H1 (cell line): ENCODE measurements at regions not wholly inside any gene's neighbourhood (a gene's known extent, or its start where the extent isn't known, plus 50 kb on each side); places are given as distances from the start of the nearest gene placed in this dataset.

ENCODE experiments used
- HDAC2 ChIP-seq, 2 experiments: fragments of 300-600 bp in 1 of 2; sonication (generic) in 1 of 2; IDR thresholded peaks; 2 replicates each; pipeline ENCODE4 v1.6.1; 2011 to 2012; ENCODE audit warnings: low read depth in 2 of 2, low read length in 2 of 2, mild to moderate bottlenecking in 2 of 2, moderate library complexity in 2 of 2, borderline replicate concordance in 1 of 2, inconsistent platforms in 1 of 2
- SP4 ChIP-seq: IDR thresholded peaks from 2 replicates; pipeline ENCODE4 v1.6.1; 2012; ENCODE audit warnings: low read length, inconsistent platforms
- TF ChIP-seq, protein P1 (sequence below), 3 experiments: IDR thresholded peaks; 1 replicate in 2 of 3; 2 replicates in 1 of 3; pipeline versions ENCODE4 v1.5.1 to v1.6.1; 2011; ENCODE audit warnings: low read length in 3 of 3, mild to moderate bottlenecking in 3 of 3, inconsistent platforms in 2 of 3, low read depth in 1 of 3, moderate library complexity in 1 of 3; ENCODE audit not compliant: insufficient read depth in 1 of 3; ENCODE audit errors: control extremely low read depth in 1 of 3

DNA sequence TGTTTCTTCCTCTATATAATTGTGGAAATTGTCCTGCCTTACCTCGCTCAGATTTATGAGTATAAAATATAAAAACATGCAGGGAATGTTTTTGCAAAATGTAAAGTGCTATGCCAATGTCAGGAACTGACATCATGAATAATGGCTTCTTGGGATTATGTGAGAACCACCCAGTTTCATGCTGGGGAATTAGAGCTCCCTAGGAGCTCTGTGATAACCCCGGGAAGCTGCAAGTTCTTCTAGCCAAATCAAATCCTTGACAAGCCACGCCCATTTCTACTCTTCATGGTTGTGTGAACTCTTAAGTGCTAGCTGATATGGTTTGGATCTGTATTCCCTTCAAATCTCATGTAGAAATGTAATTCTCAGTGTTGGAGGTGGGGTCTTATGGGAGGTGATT lies 85.9 kb upstream of the PAK3 start (continued):
- TF ChIP-seq HDAC2 (IDR thresholded peaks at IDR 0.05; ENCODE audit: borderline replicate concordance in 1 of 2, low read depth in 2 of 2, low read length in 2 of 2) = no peak
- TF ChIP-seq, protein P1, sequence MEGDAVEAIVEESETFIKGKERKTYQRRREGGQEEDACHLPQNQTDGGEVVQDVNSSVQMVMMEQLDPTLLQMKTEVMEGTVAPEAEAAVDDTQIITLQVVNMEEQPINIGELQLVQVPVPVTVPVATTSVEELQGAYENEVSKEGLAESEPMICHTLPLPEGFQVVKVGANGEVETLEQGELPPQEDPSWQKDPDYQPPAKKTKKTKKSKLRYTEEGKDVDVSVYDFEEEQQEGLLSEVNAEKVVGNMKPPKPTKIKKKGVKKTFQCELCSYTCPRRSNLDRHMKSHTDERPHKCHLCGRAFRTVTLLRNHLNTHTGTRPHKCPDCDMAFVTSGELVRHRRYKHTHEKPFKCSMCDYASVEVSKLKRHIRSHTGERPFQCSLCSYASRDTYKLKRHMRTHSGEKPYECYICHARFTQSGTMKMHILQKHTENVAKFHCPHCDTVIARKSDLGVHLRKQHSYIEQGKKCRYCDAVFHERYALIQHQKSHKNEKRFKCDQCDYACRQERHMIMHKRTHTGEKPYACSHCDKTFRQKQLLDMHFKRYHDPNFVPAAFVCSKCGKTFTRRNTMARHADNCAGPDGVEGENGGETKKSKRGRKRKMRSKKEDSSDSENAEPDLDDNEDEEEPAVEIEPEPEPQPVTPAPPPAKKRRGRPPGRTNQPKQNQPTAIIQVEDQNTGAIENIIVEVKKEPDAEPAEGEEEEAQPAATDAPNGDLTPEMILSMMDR (IDR thresholded peaks at IDR 0.05; ENCODE audit: control extremely low read depth in 1 of 3, insufficient read depth in 1 of 3, low read depth in 1 of 3, low read length in 3 of 3) = no peak
- no peak for TF ChIP-seq SP4
- TF ChIP-seq, all 59 proteins: peak for 0
